ENCODE measurements at regions not wholly inside any gene's neighbourhood (a gene's known extent, or its start where the extent isn't known, plus 50 kb on each side); places are given as distances from the start of the nearest gene placed in this dataset.

GRCh38 chr2:126344493-126344892 is 311.5 kb upstream of the GYPC start:
- 85 to 87% methylated on average over 2 of the region's 2 CpGs for WGBS, 2 donors
- H3K4me3 ChIP-seq (ENCODE audit: low read depth, poor library complexity, severe bottlenecking) = no peak overlapping the region
- TF ChIP-seq POLR2A (IDR thresholded peaks at IDR 0.05) (no peak), CTCF (IDR thresholded peaks at IDR 0.05) (no peak)
- intact Hi-C loops (cut with DNase I; ENCODE audit: low total_unique reads) = no loop called here
- no peak for DNase-seq (ENCODE audit: low spot score in 2 of 2)

GRCh38 chr2:126345691-126346090 is 310.3 kb upstream of the GYPC start:
- no peak for TF ChIP-seq POLR2A (IDR thresholded peaks at IDR 0.05)
- no peak for TF ChIP-seq CTCF (IDR thresholded peaks at IDR 0.05)
- DNase-seq (ENCODE audit: low spot score in 2 of 2) = no peak
- 71 to 77% methylated on average over 1 of the region's 1 CpG for WGBS, 2 donors
- intact Hi-C loops (cut with DNase I; ENCODE audit: low total_unique reads) = no loop called here
- no peak overlapping the region for H3K4me3 ChIP-seq (ENCODE audit: low read depth, poor library complexity, severe bottlenecking)

- intact Hi-C loops (cut with DNase I; ENCODE audit: low total_unique reads) = no loop called here
- no peak for DNase-seq (ENCODE audit: low spot score in 2 of 2)
- H3K4me3 ChIP-seq (ENCODE audit: low read depth, poor library complexity, severe bottlenecking) = no peak overlapping the region
- 76 to 78% methylated on average over 2 of the region's 2 CpGs for WGBS, 2 donors
- TF ChIP-seq POLR2A (IDR thresholded peaks at IDR 0.05) (no peak), CTCF (IDR thresholded peaks at IDR 0.05) (no peak)
These were observed 299.3 kb upstream of the GYPC start for GRCh38 chr2:126356631-126357030.

GRCh38 chr2:126358122-126358521 is 297.8 kb upstream of the GYPC start:
- TF ChIP-seq CTCF (IDR thresholded peaks at IDR 0.05) (no peak), POLR2A (IDR thresholded peaks at IDR 0.05) (no peak)
- WGBS, 2 donors = 85 to 86% methylated on average over 1 of the region's 1 CpG
- DNase-seq (ENCODE audit: low spot score in 2 of 2) = no peak
- intact Hi-C loops (cut with DNase I; ENCODE audit: low total_unique reads) = no loop called here
- no peak overlapping the region for H3K4me3 ChIP-seq (ENCODE audit: low read depth, poor library complexity, severe bottlenecking)

- TF ChIP-seq CTCF (IDR thresholded peaks at IDR 0.05) (no peak), POLR2A (IDR thresholded peaks at IDR 0.05) (no peak)
- H3K4me3 ChIP-seq (ENCODE audit: low read depth, poor library complexity, severe bottlenecking) = no peak overlapping the region
- intact Hi-C loops (cut with DNase I; ENCODE audit: low total_unique reads) = no loop called here
- no peak for DNase-seq (ENCODE audit: low spot score in 2 of 2)
These were observed 296.5 kb upstream of the GYPC start for GRCh38 chr2:126359494-126359893.

- intact Hi-C loops (cut with DNase I; ENCODE audit: low total_unique reads) = no loop called here
- 57 to 63% methylated on average over 3 of the region's 3 CpGs for WGBS, 2 donors
- no peak for DNase-seq (ENCODE audit: low spot score in 2 of 2)
- no peak overlapping the region for H3K4me3 ChIP-seq (ENCODE audit: low read depth, poor library complexity, severe bottlenecking)
- TF ChIP-seq CTCF (IDR thresholded peaks at IDR 0.05) (no peak), POLR2A (IDR thresholded peaks at IDR 0.05) (no peak)
These were observed 288.6 kb upstream of the GYPC start for GRCh38 chr2:126367361-126367760.

All from lower leg skin (tissue), 4 donors.